MCF 10A (cell line): ENCODE measurements at regions not wholly inside any gene's neighbourhood (a gene's known extent, or its start where the extent isn't known, plus 50 kb on each side); places are given as distances from the start of the nearest gene placed in this dataset.
A peak's percentile ranks its signal among the peaks of the same experiment; 100 is the strongest.

Experiments
- BruUV-seq: library from RNA; stranded (reverse); fragments of 400-500 nt; replicated peaks from 2 replicates; lab custom pipeline; 2021; lab: Mats Ljungman, UMichigan
- CTCF ChIA-PET: fragments of 300-600 bp; sonication (Branson Sonifier 250); formaldehyde crosslinking; extraction: SDS; loops from one replicate; lab custom pipeline; 2021; ENCODE audit warnings: antibody characterized with exemption, inconsistent platforms; lab: Yijun Ruan, JAX
- POLR2A ChIA-PET: fragments of 300-600, 350-650 bp; sonication (Branson Sonifier 250); formaldehyde crosslinking; extraction: SDS; loops from one replicate; lab custom pipeline; 2020; ENCODE audit warnings: antibody characterized with exemption, inconsistent platforms; lab: Yijun Ruan, JAX
- DNase-seq: peaks from one replicate; pipeline ENCODE4 v3.0.0-alpha.2; 2018; ENCODE audit not compliant: unreplicated experiment
- H3K27ac Mint-ChIP-seq: one replicate; pipeline ENCODE4 v1.8.0; 2022; ENCODE audit warnings: mild to moderate bottlenecking, low read depth, mixed read lengths; ENCODE audit not compliant: unreplicated experiment
- H3K27me3 Mint-ChIP-seq: one replicate; pipeline ENCODE4 v1.8.0; 2022; ENCODE audit warnings: mixed read lengths; ENCODE audit not compliant: insufficient read depth, unreplicated experiment
- H3K36me3 Mint-ChIP-seq: one replicate; pipeline ENCODE4 v1.8.0; 2022; ENCODE audit warnings: mild to moderate bottlenecking, moderate library complexity, mixed read lengths; ENCODE audit not compliant: insufficient read depth, unreplicated experiment
- H3K4me1 Mint-ChIP-seq: one replicate; pipeline ENCODE4 v1.8.0; 2022; ENCODE audit warnings: mixed read lengths; ENCODE audit not compliant: insufficient read depth, unreplicated experiment
- H3K4me3 Mint-ChIP-seq: one replicate; pipeline ENCODE4 v1.8.0; 2022; ENCODE audit warnings: mild to moderate bottlenecking, moderate library complexity, mixed read lengths; ENCODE audit not compliant: unreplicated experiment
- H3K9me3 Mint-ChIP-seq: one replicate; pipeline ENCODE4 v1.8.0; 2022; ENCODE audit warnings: mixed read lengths; ENCODE audit not compliant: unreplicated experiment
- CTCF ChIP-seq: fragments of 200-600 bp; IDR thresholded peaks from one replicate; pipeline ENCODE4 v1.8.0; 2022; ENCODE audit warnings: antibody characterized with exemption, mild to moderate bottlenecking; ENCODE audit not compliant: unreplicated experiment
- intact Hi-C: fragments of 100-400 bp; cut with micrococcal nuclease; formaldehyde crosslinking; loops from 2 replicates; pipeline ENCODE4 v1.14.1; 2022

DNA sequence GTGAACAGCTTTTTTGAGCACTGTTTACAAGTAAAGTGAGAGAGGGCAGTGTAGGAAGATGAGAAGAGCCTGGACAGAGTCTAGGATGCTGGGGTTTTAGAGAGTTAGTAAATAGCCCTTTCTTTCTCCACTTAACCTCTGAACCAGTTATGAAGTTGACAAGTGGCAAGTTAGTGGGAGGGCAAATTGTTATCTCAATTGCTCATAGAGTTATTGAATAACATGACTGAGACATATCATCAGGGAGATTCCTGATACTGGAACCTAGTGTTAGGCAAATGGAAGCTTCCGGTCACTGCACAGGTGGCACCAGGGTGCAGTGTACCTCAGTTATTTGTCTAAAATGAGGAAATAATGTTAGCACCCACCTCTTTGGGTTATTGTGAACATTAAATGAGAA lies 57.8 kb upstream of the PTPN5 start:
- DNase-seq = no peak
- intact Hi-C loops = no loop called here
- H3K9me3 Mint-ChIP-seq = no peaks in the 10 kb centered on the region
- no peaks in the 10 kb centered on the region for H3K4me1 Mint-ChIP-seq
- CTCF ChIA-PET = interaction anchor here (0.7 to 5.6 kb wide), 2 partner anchors 9 to 73 kb away, joined by 4 to 37 read pairs; no protein-coding TSS in a partner anchor
- no TSS peak for BruUV-seq
- no peaks in the 10 kb centered on the region for H3K36me3 Mint-ChIP-seq
- POLR2A ChIA-PET = no interaction called here
- peaks cover 82% of the 10 kb centered on the region for H3K27me3 Mint-ChIP-seq
- H3K27ac Mint-ChIP-seq = no peak overlapping the region
- H3K4me3 Mint-ChIP-seq = no peak overlapping the region
- no peak for TF ChIP-seq CTCF

DNA sequence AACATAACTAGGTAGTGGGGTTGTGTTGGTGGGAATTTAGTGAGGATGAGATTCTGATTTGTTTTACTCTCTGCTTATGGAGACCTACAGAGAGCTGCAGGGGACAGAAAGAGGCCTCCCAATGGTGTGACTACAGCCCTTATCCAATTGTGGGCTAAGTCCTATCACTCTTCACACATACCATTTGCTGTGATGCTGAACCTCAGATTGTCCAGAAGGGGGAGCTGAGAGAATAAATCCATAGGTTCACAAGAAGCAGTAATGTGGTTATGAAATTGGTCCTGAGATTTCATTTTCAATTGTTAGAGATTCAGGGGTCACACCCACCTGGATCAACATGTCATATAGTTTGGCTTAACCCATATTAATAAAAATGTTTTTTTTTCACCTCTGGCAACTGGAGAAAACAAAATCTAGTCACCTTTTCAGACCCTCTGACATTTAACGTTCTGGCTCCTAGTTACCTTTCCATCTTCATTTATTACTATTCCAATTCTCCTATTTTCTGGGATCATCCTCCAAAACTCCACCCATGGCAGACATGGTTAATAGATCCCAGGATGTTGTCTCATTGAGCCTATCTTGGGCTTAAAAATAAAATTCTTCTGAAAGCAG lies 53.3 kb upstream of the PTPN5 start:
- no peak overlapping the region for H3K4me3 Mint-ChIP-seq
- no peaks in the 10 kb centered on the region for H3K36me3 Mint-ChIP-seq
- POLR2A ChIA-PET = no interaction called here
- peak; percentile 55 for DNase-seq
- CTCF ChIA-PET = interaction anchor here (0.6 to 1.0 kb wide), 6 partner anchors 9 to 703 kb away, joined by 3 to 6 read pairs (median 3); no protein-coding TSS in a partner anchor
- H3K27ac Mint-ChIP-seq = no peak overlapping the region
- TF ChIP-seq CTCF = peak; percentile 54
- no TSS peak for BruUV-seq
- H3K9me3 Mint-ChIP-seq = peaks cover 11% of the 10 kb centered on the region
- no peaks in the 10 kb centered on the region for H3K4me1 Mint-ChIP-seq
- peaks cover 98% of the 10 kb centered on the region for H3K27me3 Mint-ChIP-seq
- intact Hi-C loops = loop anchor here (1.0 kb wide), 1 partner anchor 8 kb away; no protein-coding TSS in a partner anchor
